B cell (primary cell): ENCODE measurements at regions not wholly inside any gene's neighbourhood (a gene's known extent, or its start where the extent isn't known, plus 50 kb on each side); places are given as distances from the start of the nearest gene placed in this dataset.

ENCODE experiments used
- ATAC-seq: fragments of 200-7000 bp; cut with Tn5 transposase; one replicate; pipeline ENCODE4 v1.10.0; 2021; ENCODE audit warnings: low read depth, mild to moderate bottlenecking, moderate number of reproducible peaks, moderate library complexity
- CTCF ChIA-PET: fragments of 350-600 bp; sonication (Branson Sonifier 250); formaldehyde crosslinking; loops from one replicate; lab custom pipeline; 2021; ENCODE audit warnings: antibody characterized with exemption, inconsistent platforms; lab: Charles Lee
- POLR2A ChIA-PET: fragments of 350-600 bp; sonication (Branson Sonifier 250); formaldehyde crosslinking; loops from one replicate; lab custom pipeline; 2021; ENCODE audit warnings: antibody characterized with exemption; lab: Charles Lee
- DNase-seq: peaks from one replicate; pipeline ENCODE4 v3.0.0; 2013
- H2AFZ ChIP-seq: 2 replicates; pipeline ENCODE4 v1.6.1; 2012; ENCODE audit warnings: mild to moderate bottlenecking, low read depth, low read length; ENCODE audit not compliant: insufficient read depth, poor library complexity, severe bottlenecking
- H3K27ac ChIP-seq, 2 donors: 1 replicate in 1 of 2; 2 replicates in 1 of 2; pipeline ENCODE4 v1.5.1; 2012 to 2013; ENCODE audit warnings: low read length in 2 of 2, mild to moderate bottlenecking in 2 of 2, moderate library complexity in 1 of 2
- H3K27me3 ChIP-seq, 4 experiments: fragments of 200-600 bp in 1 of 4; sonication (generic) in 1 of 4; replicated peaks in 1 of 4; 1 replicate in 2 of 4; 2 replicates in 2 of 4; pipeline versions ENCODE4 v1.6.1 to v1.7.0; 2013 to 2016; ENCODE audit warnings: low read length in 3 of 4, mild to moderate bottlenecking in 2 of 4, mixed read lengths in 1 of 4, moderate library complexity in 1 of 4; ENCODE audit not compliant: insufficient read depth in 4 of 4, control insufficient read depth in 3 of 4; ENCODE audit errors: control extremely low read depth in 1 of 4
- H3K36me3 ChIP-seq, 2 experiments: replicated peaks in 1 of 2; 1 replicate in 1 of 2; 2 replicates in 1 of 2; pipeline versions ENCODE4 v1.6.1 to v1.7.1; 2013; ENCODE audit warnings: low read length in 1 of 2; ENCODE audit not compliant: insufficient read depth in 2 of 2, control insufficient read depth in 1 of 2; ENCODE audit errors: control extremely low read depth in 1 of 2, extremely low read depth in 1 of 2
- H3K4me1 ChIP-seq, 2 donors: fragments of 200-600 bp in 1 of 2; sonication (generic) in 1 of 2; 1 replicate in 1 of 2; 2 replicates in 1 of 2; pipeline versions ENCODE4 v1.5.1 to v1.6.1; 2013 to 2017; ENCODE audit warnings: low read length in 2 of 2; ENCODE audit not compliant: control insufficient read depth in 2 of 2, insufficient read depth in 2 of 2
- H3K4me2 ChIP-seq: replicated peaks from 2 replicates; pipeline ENCODE3; 2012; ENCODE audit warnings: mild to moderate bottlenecking, low read depth, low read length; ENCODE audit not compliant: poor library complexity, severe bottlenecking
- H3K4me3 ChIP-seq, 5 experiments: fragments of 200-600 bp in 1 of 5; sonication (generic) in 1 of 5; 1 replicate in 3 of 5; 2 replicates in 2 of 5; pipeline versions ENCODE4 v1.5.1 to v1.7.0; 2011 to 2016; ENCODE audit warnings: low read length in 4 of 5, mild to moderate bottlenecking in 4 of 5, low read depth in 2 of 5, control low read depth in 1 of 5, moderate library complexity in 1 of 5; ENCODE audit not compliant: insufficient read depth in 1 of 5; ENCODE audit errors: control extremely low read depth in 1 of 5, extremely low read depth in 1 of 5
- H3K79me2 ChIP-seq: fragments of 200-600 bp; sonication (generic); one replicate; pipeline ENCODE4 v1.6.0; 2016; ENCODE audit warnings: low read length; ENCODE audit not compliant: control insufficient read depth, insufficient read depth
- H3K9ac ChIP-seq: fragments of 200-600 bp; sonication (generic); 2 replicates; pipeline ENCODE4 v1.6.1; 2017; ENCODE audit warnings: mild to moderate bottlenecking, low read length, moderate library complexity
- H3K9me3 ChIP-seq, 3 donors: one replicate each; pipeline versions ENCODE4 v1.6.1 to v1.7.1; 2013; ENCODE audit warnings: low read length in 2 of 3; ENCODE audit not compliant: control insufficient read depth in 2 of 3, insufficient read depth in 1 of 3; ENCODE audit errors: control extremely low read depth in 1 of 3
- H4K20me1 ChIP-seq: 2 replicates; pipeline ENCODE4 v1.6.0; 2012; ENCODE audit warnings: mild to moderate bottlenecking, low read length; ENCODE audit not compliant: insufficient read depth, control insufficient read depth, poor library complexity, severe bottlenecking
- H3K27ac Mint-ChIP-seq: one replicate; pipeline ENCODE4 v1.8.0; 2021; ENCODE audit warnings: mixed read lengths
- H3K27me3 Mint-ChIP-seq: one replicate; pipeline ENCODE4 v1.8.0; 2021; ENCODE audit warnings: mixed read lengths
- H3K4me1 Mint-ChIP-seq: one replicate; pipeline ENCODE4 v1.8.0; 2021; ENCODE audit warnings: mixed read lengths
- H3K4me3 Mint-ChIP-seq: one replicate; pipeline ENCODE4 v1.8.0; 2021; ENCODE audit warnings: mixed read lengths
- H3K9me3 Mint-ChIP-seq: one replicate; pipeline ENCODE4 v1.8.0; 2022; ENCODE audit warnings: mixed read lengths; ENCODE audit not compliant: insufficient read depth
- EZH2 ChIP-seq: IDR thresholded peaks from 2 replicates; pipeline ENCODE4 v1.6.1; 2012; ENCODE audit warnings: borderline replicate concordance, low read depth, mild to moderate bottlenecking, moderate library complexity, low read length; ENCODE audit not compliant: insufficient read depth, poor library complexity, severe bottlenecking
- WGBS: methylation state at CpG from one replicate; pipeline ENCODE4 v1.1.5; 2013; ENCODE audit warnings: missing lambda C conversion rate; ENCODE audit not compliant: insufficient coverage; 5-methylcytosine and 5-hydroxymethylcytosine counted together
- intact Hi-C: fragments of 100-400 bp; cut with micrococcal nuclease; formaldehyde crosslinking; loops from one replicate; pipeline ENCODE4 v1.10.0; 2022
- TF ChIP-seq, protein P1 (sequence below): fragments of 200-600 bp; IDR thresholded peaks from one replicate; pipeline ENCODE4 v1.8.0; 2022; ENCODE audit warnings: antibody characterized with exemption, mild to moderate bottlenecking

GRCh38 chr7:42689626-42690025 is 222.2 kb downstream of the C7orf25 start:
- DNase-seq (no peak), ATAC-seq (no peak)
- H3K9me3 Mint-ChIP-seq, result no peaks in the 10 kb centered on the region
- Histone ChIP-seq H2AFZ (no peak overlapping the region), H3K4me2 (no peak overlapping the region), H4K20me1 (no peaks in the 10 kb centered on the region), H3K27ac (no peak overlapping the region), H3K4me3 (no peak overlapping the region), H3K9ac (no peak overlapping the region), H3K9me3 (no peaks in the 10 kb centered on the region), H3K27me3 (no peaks in the 10 kb centered on the region), H3K79me2 (no peaks in the 10 kb centered on the region), H3K36me3 (no peaks in the 10 kb centered on the region), H3K4me1 (no peaks in the 10 kb centered on the region)
- no CpG with 5 or more reads among the region's 1 CpG for WGBS
- ChIA-PET CTCF (no interaction called here), POLR2A (no interaction called here)
- H3K4me3 Mint-ChIP-seq, result no peak overlapping the region
- intact Hi-C loops, result no loop called here
- TF ChIP-seq, protein P1, sequence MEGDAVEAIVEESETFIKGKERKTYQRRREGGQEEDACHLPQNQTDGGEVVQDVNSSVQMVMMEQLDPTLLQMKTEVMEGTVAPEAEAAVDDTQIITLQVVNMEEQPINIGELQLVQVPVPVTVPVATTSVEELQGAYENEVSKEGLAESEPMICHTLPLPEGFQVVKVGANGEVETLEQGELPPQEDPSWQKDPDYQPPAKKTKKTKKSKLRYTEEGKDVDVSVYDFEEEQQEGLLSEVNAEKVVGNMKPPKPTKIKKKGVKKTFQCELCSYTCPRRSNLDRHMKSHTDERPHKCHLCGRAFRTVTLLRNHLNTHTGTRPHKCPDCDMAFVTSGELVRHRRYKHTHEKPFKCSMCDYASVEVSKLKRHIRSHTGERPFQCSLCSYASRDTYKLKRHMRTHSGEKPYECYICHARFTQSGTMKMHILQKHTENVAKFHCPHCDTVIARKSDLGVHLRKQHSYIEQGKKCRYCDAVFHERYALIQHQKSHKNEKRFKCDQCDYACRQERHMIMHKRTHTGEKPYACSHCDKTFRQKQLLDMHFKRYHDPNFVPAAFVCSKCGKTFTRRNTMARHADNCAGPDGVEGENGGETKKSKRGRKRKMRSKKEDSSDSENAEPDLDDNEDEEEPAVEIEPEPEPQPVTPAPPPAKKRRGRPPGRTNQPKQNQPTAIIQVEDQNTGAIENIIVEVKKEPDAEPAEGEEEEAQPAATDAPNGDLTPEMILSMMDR, result no peak
- no peak for TF ChIP-seq EZH2
- H3K27ac Mint-ChIP-seq, result no peak overlapping the region
- no peaks in the 10 kb centered on the region for H3K27me3 Mint-ChIP-seq
- H3K4me1 Mint-ChIP-seq, result no peaks in the 10 kb centered on the region

GRCh38 chr7:42688056-42688371 is 223.9 kb downstream of the C7orf25 start:
- H4K20me1 ChIP-seq, result no peaks in the 10 kb centered on the region
- Mint-ChIP-seq H3K27me3 (no peaks in the 10 kb centered on the region), H3K9me3 (no peaks in the 10 kb centered on the region), H3K4me3 (no peak overlapping the region), H3K27ac (no peak overlapping the region), H3K4me1 (no peaks in the 10 kb centered on the region)
- intact Hi-C loops, result no loop called here
- WGBS, result no CpG with 5 or more reads among the region's 2 CpGs
- DNase-seq, result no peak
- POLR2A ChIA-PET, result no interaction called here
- CTCF ChIA-PET, result no interaction called here
- H3K4me2 ChIP-seq, result no peak overlapping the region
- TF ChIP-seq, protein P1, result no peak
- no peak for TF ChIP-seq EZH2
- H3K4me3 ChIP-seq, result no peak overlapping the region
- H3K79me2 ChIP-seq, result no peaks in the 10 kb centered on the region
- no peaks in the 10 kb centered on the region for H3K4me1 ChIP-seq
- no peak overlapping the region for H3K27ac ChIP-seq
- H3K9ac ChIP-seq, result no peak overlapping the region
- no peaks in the 10 kb centered on the region for H3K36me3 ChIP-seq
- no peak overlapping the region for H2AFZ ChIP-seq
- ATAC-seq, result no peak
- H3K9me3 ChIP-seq, result no peaks in the 10 kb centered on the region
- H3K27me3 ChIP-seq, result no peaks in the 10 kb centered on the region
